GM10266 (cell line): ENCODE measurements at regions not wholly inside any gene's neighbourhood (a gene's known extent, or its start where the extent isn't known, plus 50 kb on each side); places are given as distances from the start of the nearest gene placed in this dataset.
"Not testable (repeated sequence)": the region's sequence is repeated elsewhere in the genome, so short reads cannot be mapped to it uniquely, and the experiment has no call there.

Experiments
- DNase-seq: peaks from one replicate; pipeline ENCODE4 v3.0.0; 2012; ENCODE audit errors: extremely low spot score
- CTCF ChIP-seq: IDR thresholded peaks from 2 replicates; pipeline ENCODE4 v1.5.1; 2012; ENCODE audit warnings: mild to moderate bottlenecking, low read depth; ENCODE audit not compliant: control insufficient read depth, insufficient read depth; ENCODE audit errors: missing control alignments

- DNase-seq, result no peak
- TF ChIP-seq CTCF, result no peak
Observed at GRCh38 chr20:40016392-40016791, 672.6 kb downstream of the MAFB start.

- not testable (repeated sequence) for DNase-seq
Observed at GRCh38 chr20:40012026-40012425, 677.0 kb downstream of the MAFB start.

- no peak for TF ChIP-seq CTCF
- no peak for DNase-seq
Observed at GRCh38 chr20:40010483-40010882, 678.6 kb downstream of the MAFB start.

GRCh38 chr20:40009542-40009941, 679.5 kb downstream of the MAFB start:
- DNase-seq, result no peak
- TF ChIP-seq CTCF, result no peak

GRCh38 chr20:40008177-40008576, 680.9 kb downstream of the MAFB start:
- DNase-seq, result no peak
- no peak for TF ChIP-seq CTCF

GRCh38 chr20:40006168-40006860, 682.7 kb downstream of the MAFB start:
- no peak for DNase-seq
- TF ChIP-seq CTCF, result no peak

- DNase-seq, result not testable (repeated sequence)
Observed at GRCh38 chr20:40004092-40004491, 684.9 kb downstream of the MAFB start.

GRCh38 chr20:39993742-39994141, 695.3 kb downstream of the MAFB start:
- no peak for TF ChIP-seq CTCF
- no peak for DNase-seq
